Endothelial cell of umbilical vein (primary cell): ENCODE measurements at regions not wholly inside any gene's neighbourhood (a gene's known extent, or its start where the extent isn't known, plus 50 kb on each side); places are given as distances from the start of the nearest gene placed in this dataset.
A peak's percentile ranks its signal among the peaks of the same experiment; 100 is the strongest.

Experiments
- BruUV-seq: library from RNA; stranded (reverse); fragments of 400-500 nt; replicated peaks from 2 replicates; lab custom pipeline; 2021; lab: Mats Ljungman, UMichigan
- CTCF ChIA-PET: fragments of 300-600, 350-600 bp; sonication (Branson Sonifier 250); formaldehyde crosslinking; loops from one replicate; lab custom pipeline; 2021; ENCODE audit warnings: antibody characterized with exemption, inconsistent platforms; lab: Charles Lee
- POLR2A ChIA-PET: fragments of 300-600, 350-600 bp; sonication (Branson Sonifier 250); formaldehyde crosslinking; loops from one replicate; lab custom pipeline; 2021; ENCODE audit warnings: antibody characterized with exemption, inconsistent platforms; lab: Charles Lee
- DNase-seq: peaks from one replicate; pipeline ENCODE4 v3.0.0-alpha.2; 2011; ENCODE audit warnings: low read depth, low spot score
- FAIRE-seq: peaks from 2 replicates; lab custom pipeline; 2011; peaks lifted over from hg19 to GRCh38; lab: Jason Lieb, UNC
- H2AFZ ChIP-seq: 2 replicates; pipeline ENCODE4 v1.6.0; 2012; ENCODE audit warnings: low read depth, low read length, control low read depth, inconsistent platforms
- H3K27ac ChIP-seq: 2 replicates; pipeline ENCODE4 v1.5.1; 2011; ENCODE audit warnings: low read depth, mild to moderate bottlenecking, control low read depth, low read length, moderate library complexity; ENCODE audit not compliant: insufficient read depth
- H3K27me3 ChIP-seq, 2 experiments: 2 replicates each; pipeline versions ENCODE4 v1.6.0 to v1.6.1; 2011; ENCODE audit warnings: low read length in 2 of 2, mixed read lengths in 1 of 2; ENCODE audit not compliant: control insufficient read depth in 2 of 2, insufficient read depth in 2 of 2
- H3K36me3 ChIP-seq, 2 experiments: 2 replicates in 1 of 2; 3 replicates in 1 of 2; pipeline ENCODE4 v1.5.1; 2011; ENCODE audit warnings: low read length in 2 of 2, mild to moderate bottlenecking in 1 of 2, moderate library complexity in 1 of 2; ENCODE audit not compliant: control insufficient read depth in 2 of 2, insufficient read depth in 2 of 2; ENCODE audit errors: extremely low read depth in 1 of 2
- H3K4me1 ChIP-seq: 3 replicates; pipeline ENCODE4 v1.5.1; 2011; ENCODE audit warnings: mild to moderate bottlenecking, low read length; ENCODE audit not compliant: control insufficient read depth, insufficient read depth; ENCODE audit errors: extremely low read depth
- H3K4me2 ChIP-seq: 2 replicates; pipeline ENCODE4 v1.6.1; 2011; ENCODE audit warnings: low read length, control low read depth, mixed read lengths; ENCODE audit not compliant: insufficient read depth
- H3K4me3 ChIP-seq, 3 experiments: fragments of 200-600 bp in 1 of 3; sonication (generic), shearing (Covaris generic) in 1 of 3; replicated peaks in 1 of 3; 2 replicates each; pipeline ENCODE4 v1.5.1; 2011 to 2016; ENCODE audit warnings: control low read depth in 3 of 3, low read length in 3 of 3, mild to moderate bottlenecking in 2 of 3, inconsistent platforms in 1 of 3, low read depth in 1 of 3, moderate library complexity in 1 of 3; ENCODE audit not compliant: insufficient read depth in 1 of 3
- H3K79me2 ChIP-seq: 2 replicates; pipeline ENCODE4 v1.6.0; 2012; ENCODE audit warnings: low read length, inconsistent platforms; ENCODE audit not compliant: control insufficient read depth, insufficient read depth
- H3K9ac ChIP-seq: replicated peaks from 2 replicates; pipeline ENCODE3; 2011; ENCODE audit warnings: low read length, control low read depth; ENCODE audit not compliant: insufficient read depth; ENCODE audit errors: extremely low read depth
- H3K9me1 ChIP-seq: replicated peaks from 3 replicates; pipeline ENCODE4 v1.6.0; 2011; ENCODE audit warnings: mild to moderate bottlenecking, low read length; ENCODE audit not compliant: control insufficient read depth, insufficient read depth; ENCODE audit errors: extremely low read depth
- H3K9me3 ChIP-seq: replicated peaks from 2 replicates; pipeline ENCODE4 v1.5.1; 2012; ENCODE audit warnings: low read length, inconsistent platforms; ENCODE audit not compliant: control insufficient read depth, insufficient read depth
- H4K20me1 ChIP-seq: replicated peaks from 2 replicates; pipeline ENCODE3; 2011; ENCODE audit warnings: mild to moderate bottlenecking, low read length; ENCODE audit not compliant: control insufficient read depth, insufficient read depth; ENCODE audit errors: extremely low read depth
- CTCF ChIP-seq, 2 donors: IDR thresholded peaks; 1 replicate in 1 of 2; 2 replicates in 1 of 2; pipeline ENCODE4 v1.5.1; 2011; ENCODE audit warnings: low read length in 2 of 2, mild to moderate bottlenecking in 2 of 2, moderate library complexity in 2 of 2, control low read depth in 1 of 2, inconsistent platforms in 1 of 2, low read depth in 1 of 2; ENCODE audit not compliant: insufficient read depth in 1 of 2; ENCODE audit errors: extremely low read depth in 1 of 2
- EZH2 ChIP-seq: IDR thresholded peaks from 2 replicates; pipeline ENCODE4 v1.6.1; 2012; ENCODE audit warnings: borderline replicate concordance, low read depth, mild to moderate bottlenecking, moderate library complexity, low read length, inconsistent platforms; ENCODE audit not compliant: severe bottlenecking
- FOS ChIP-seq: IDR thresholded peaks from 2 replicates; pipeline ENCODE4 v1.6.1; 2011; ENCODE audit warnings: mild to moderate bottlenecking, low read length, moderate library complexity, borderline replicate concordance; ENCODE audit not compliant: insufficient read depth
- GATA2 ChIP-seq: IDR thresholded peaks from 2 replicates; pipeline ENCODE4 v1.7.0; 2011; ENCODE audit warnings: low read depth, mild to moderate bottlenecking, moderate library complexity, mixed read lengths, low read length; ENCODE audit not compliant: insufficient read length, insufficient read depth
- JUN ChIP-seq: IDR thresholded peaks from 2 replicates; pipeline ENCODE4 v1.6.1; 2011; ENCODE audit warnings: borderline replicate concordance, low read depth; ENCODE audit not compliant: insufficient read length, insufficient read depth
- MAX ChIP-seq: IDR thresholded peaks from 2 replicates; pipeline ENCODE4 v1.6.1; 2011; ENCODE audit not compliant: insufficient read depth, insufficient read length
- MYC ChIP-seq: IDR thresholded peaks from one replicate; pipeline ENCODE4 v1.6.1; 2011; ENCODE audit warnings: mild to moderate bottlenecking, low read depth, low read length
- POLR2A ChIP-seq: IDR thresholded peaks from 2 replicates; pipeline ENCODE4 v1.6.1; 2012; ENCODE audit warnings: low read depth, mild to moderate bottlenecking, control low read depth, low read length
- POLR2AphosphoS5 ChIP-seq: IDR thresholded peaks from 2 replicates; pipeline ENCODE4 v1.6.1; 2012; ENCODE audit warnings: low read depth, mild to moderate bottlenecking, control low read depth, low read length, moderate library complexity; ENCODE audit not compliant: insufficient read depth
- dilution Hi-C: fragments of 300-500 bp; cut with MboI; formaldehyde crosslinking; loops from one replicate; pipeline ENCODE4 v1.15.0; 2019; ENCODE audit warnings: low sequenced_read_pairs; ENCODE audit not compliant: extremely low pct_ligation_motif_present
- intact Hi-C: fragments of 100-400 bp; cut with micrococcal nuclease; formaldehyde crosslinking; loops from one replicate; pipeline ENCODE4 v1.10.0; 2022

- no peak overlapping the region for H3K4me3 ChIP-seq
- no peaks in the 10 kb centered on the region for H3K9me1 ChIP-seq
- CTCF ChIA-PET, result interaction anchor here (1.1 kb wide), 1 partner anchor 10 kb away, joined by 3 read pairs; no protein-coding TSS in a partner anchor
- H2AFZ ChIP-seq, result no peak overlapping the region
- DNase-seq (no peak), FAIRE-seq (no peak)
- intact Hi-C loops, result no loop called here
- POLR2A ChIA-PET, result no interaction called here
- H3K4me1 ChIP-seq, result peaks cover 12% of the 10 kb centered on the region
- H4K20me1 ChIP-seq, result no peaks in the 10 kb centered on the region
- no peak overlapping the region for H3K27ac ChIP-seq
- BruUV-seq, result no TSS peak
- no peak overlapping the region for H3K9ac ChIP-seq
- no peaks in the 10 kb centered on the region for H3K79me2 ChIP-seq
- no peaks in the 10 kb centered on the region for H3K36me3 ChIP-seq
- dilution Hi-C loops, result no loop called here
- no peak for TF ChIP-seq MYC
- H3K4me2 ChIP-seq, result no peak overlapping the region
- H3K9me3 ChIP-seq, result no peaks in the 10 kb centered on the region
- H3K27me3 ChIP-seq, result no peaks in the 10 kb centered on the region
These were observed 81.4 kb downstream of the KCTD15 start for GRCh38 chr19:33878030-33878544.

GRCh38 chr19:33878910-33879810 is 82.5 kb downstream of the KCTD15 start:
- Histone ChIP-seq H3K4me3 (no peak overlapping the region), H3K36me3 (no peaks in the 10 kb centered on the region), H3K79me2 (no peaks in the 10 kb centered on the region), H3K4me2 (no peak overlapping the region), H3K9me3 (no peaks in the 10 kb centered on the region), H2AFZ (peak overlapping the region; percentile 68), H4K20me1 (no peaks in the 10 kb centered on the region), H3K9ac (no peak overlapping the region), H3K4me1 (peaks cover 23% of the 10 kb centered on the region), H3K27me3 (no peaks in the 10 kb centered on the region), H3K9me1 (no peaks in the 10 kb centered on the region), H3K27ac (no peak overlapping the region)
- POLR2A ChIA-PET, result no interaction called here
- intact Hi-C loops (no loop called here), dilution Hi-C loops (no loop called here)
- DNase-seq (no peak), FAIRE-seq (no peak)
- CTCF ChIA-PET, result interaction anchor here (1.1 kb wide), 1 partner anchor 11 kb away, joined by 3 read pairs; no protein-coding TSS in a partner anchor
- no TSS peak for BruUV-seq
- no peak for TF ChIP-seq MAX
- no peak for TF ChIP-seq EZH2
- no peak for TF ChIP-seq POLR2A
- no peak for TF ChIP-seq FOS
- TF ChIP-seq GATA2, result no peak
- TF ChIP-seq POLR2AphosphoS5, result no peak
- no peak for TF ChIP-seq CTCF (IDR thresholded peaks at IDR 0.05; ENCODE audit: extremely low read depth in 1 of 2, insufficient read depth in 1 of 2, low read depth in 1 of 2, low read length in 2 of 2)
- no peak for TF ChIP-seq JUN
- no peak for TF ChIP-seq MYC
